BJ (cell line): ENCODE measurements at regions not wholly inside any gene's neighbourhood (a gene's known extent, or its start where the extent isn't known, plus 50 kb on each side); places are given as distances from the start of the nearest gene placed in this dataset.

Source experiments
- CTCF ChIA-PET: fragments of 350-600 bp; formaldehyde crosslinking; extraction: SDS; loops from one replicate; lab custom pipeline; 2021; ENCODE audit warnings: antibody characterized with exemption, inconsistent platforms; lab: Yijun Ruan, JAX
- POLR2A ChIA-PET: fragments of 300-600 bp; sonication (Branson Sonifier 250); formaldehyde crosslinking; extraction: SDS; loops from one replicate; lab custom pipeline; 2021; ENCODE audit warnings: antibody characterized with exemption; lab: Charles Lee
- DNase-seq: peaks from one replicate; pipeline ENCODE4 v3.0.0-alpha.2; 2011; ENCODE audit warnings: low read depth
- H3K27me3 ChIP-seq: 2 replicates; pipeline ENCODE4 v1.6.0; 2011; ENCODE audit warnings: low read length; ENCODE audit not compliant: control insufficient read depth, insufficient read depth
- H3K36me3 ChIP-seq: 2 replicates; pipeline ENCODE4 v1.5.1; 2011; ENCODE audit warnings: low read length; ENCODE audit not compliant: control insufficient read depth, insufficient read depth
- H3K4me3 ChIP-seq: 2 replicates; pipeline ENCODE4 v1.5.1; 2011; ENCODE audit warnings: low read depth, mild to moderate bottlenecking, control low read depth, low read length
- CTCF ChIP-seq: IDR thresholded peaks from 2 replicates; pipeline ENCODE4 v1.5.1; 2011; ENCODE audit warnings: low read depth, mild to moderate bottlenecking, control low read depth, inconsistent platforms, low read length, moderate library complexity; ENCODE audit not compliant: insufficient read depth

- no peak for TF ChIP-seq CTCF
- ChIA-PET POLR2A (no interaction called here), CTCF (no interaction called here)
- H3K36me3 ChIP-seq: no peaks in the 10 kb centered on the region
- no peaks in the 10 kb centered on the region for H3K27me3 ChIP-seq
- no peak for DNase-seq
- no peak overlapping the region for H3K4me3 ChIP-seq
These were observed 330.8 kb upstream of the PDZRN3 start for GRCh38 chr3:73955494-73956070.

GRCh38 chr3:73954506-73954905 lies 329.8 kb upstream of the PDZRN3 start:
- no peak for DNase-seq
- POLR2A ChIA-PET: no interaction called here

GRCh38 chr3:73952781-73953180 lies 328.0 kb upstream of the PDZRN3 start:
- CTCF ChIA-PET: interaction anchor here (1.4 kb wide), 1 partner anchor 35 kb away, joined by 3 read pairs; no protein-coding TSS in a partner anchor
- H3K4me3 ChIP-seq: no peak overlapping the region
- H3K36me3 ChIP-seq: no peaks in the 10 kb centered on the region
- POLR2A ChIA-PET: no interaction called here
- DNase-seq: no peak
- H3K27me3 ChIP-seq: no peaks in the 10 kb centered on the region
- TF ChIP-seq CTCF: no peak

More at GRCh38 chr3:73954506-73954905, 329.8 kb upstream of the PDZRN3 start:
- no peaks in the 10 kb centered on the region for H3K27me3 ChIP-seq
- H3K4me3 ChIP-seq: no peak overlapping the region
- TF ChIP-seq CTCF: no peak
- CTCF ChIA-PET: no interaction called here
- H3K36me3 ChIP-seq: no peaks in the 10 kb centered on the region

GRCh38 chr3:73950865-73951558 lies 326.3 kb upstream of the PDZRN3 start:
- DNase-seq: no peak
- Histone ChIP-seq H3K27me3 (no peaks in the 10 kb centered on the region), H3K4me3 (no peak overlapping the region), H3K36me3 (no peaks in the 10 kb centered on the region)
- CTCF ChIA-PET: no interaction called here
- TF ChIP-seq CTCF: no peak
- POLR2A ChIA-PET: no interaction called here

- no peaks in the 10 kb centered on the region for H3K27me3 ChIP-seq
- POLR2A ChIA-PET: no interaction called here
- TF ChIP-seq CTCF: no peak
- H3K4me3 ChIP-seq: no peak overlapping the region
- no peak for DNase-seq
- H3K36me3 ChIP-seq: no peaks in the 10 kb centered on the region
- CTCF ChIA-PET: no interaction called here
These were observed 320.8 kb upstream of the PDZRN3 start for GRCh38 chr3:73945541-73945940.
